COLO668 (cell line): ENCODE measurements at regions not wholly inside any gene's neighbourhood (a gene's known extent, or its start where the extent isn't known, plus 50 kb on each side); places are given as distances from the start of the nearest gene placed in this dataset.

Experiments
- DNase-seq: peaks from one replicate; lab custom pipeline; 2025; ENCODE audit not compliant: unreplicated experiment; lab: John Stamatoyannopoulos, UW

- no peak for DNase-seq
Measured at GRCh38 chr10:121662531-121662930, 64.3 kb upstream of the FGFR2 start.

GRCh38 chr10:121661451-121661851, 63.2 kb upstream of the FGFR2 start:
- DNase-seq, result no peak

DNA sequence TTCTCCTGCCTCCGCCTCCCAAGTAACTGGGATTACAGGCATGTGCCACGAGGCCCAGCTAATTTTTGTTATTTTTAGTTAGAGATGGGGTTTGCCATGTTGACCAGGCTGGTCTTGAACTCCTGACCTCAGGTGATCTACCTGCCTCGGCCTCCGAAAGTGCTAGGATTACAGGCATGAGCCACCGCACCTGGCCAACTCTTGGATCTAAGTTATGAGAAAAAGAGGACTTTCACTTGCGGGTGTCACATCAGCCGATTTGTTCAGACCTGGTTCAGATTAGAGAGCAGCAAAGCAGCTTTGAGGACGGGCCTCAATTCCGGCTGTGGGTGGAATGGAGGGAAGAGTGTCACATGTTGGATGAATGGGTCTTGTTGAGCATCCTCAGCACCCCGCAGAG, 61.0 kb upstream of the FGFR2 start:
- no peak for DNase-seq

GRCh38 chr10:121658611-121659010, 60.4 kb upstream of the FGFR2 start:
- DNase-seq, result no peak

DNA sequence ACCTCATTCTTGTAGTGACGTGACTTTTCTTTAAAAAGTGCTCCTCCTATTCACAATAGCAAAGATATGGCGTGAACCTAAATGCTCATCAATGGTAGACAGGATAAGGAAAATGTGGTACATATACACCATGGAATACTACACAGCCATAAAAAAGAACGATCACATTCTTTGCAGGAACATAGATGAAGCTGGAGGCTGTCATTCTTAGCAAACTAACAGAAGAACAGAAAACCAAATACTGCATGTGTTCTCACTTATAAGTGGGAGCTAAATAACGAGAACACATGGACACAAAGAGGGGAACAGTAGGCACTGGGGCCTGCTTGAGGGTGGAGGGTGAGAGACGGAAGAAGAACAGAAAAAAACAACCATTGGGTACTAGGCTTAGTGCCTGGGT, 59.9 kb upstream of the FGFR2 start:
- DNase-seq, result no peak

GRCh38 chr10:121655254-121656144, 57.3 kb upstream of the FGFR2 start:
- DNase-seq, result no peak

DNA sequence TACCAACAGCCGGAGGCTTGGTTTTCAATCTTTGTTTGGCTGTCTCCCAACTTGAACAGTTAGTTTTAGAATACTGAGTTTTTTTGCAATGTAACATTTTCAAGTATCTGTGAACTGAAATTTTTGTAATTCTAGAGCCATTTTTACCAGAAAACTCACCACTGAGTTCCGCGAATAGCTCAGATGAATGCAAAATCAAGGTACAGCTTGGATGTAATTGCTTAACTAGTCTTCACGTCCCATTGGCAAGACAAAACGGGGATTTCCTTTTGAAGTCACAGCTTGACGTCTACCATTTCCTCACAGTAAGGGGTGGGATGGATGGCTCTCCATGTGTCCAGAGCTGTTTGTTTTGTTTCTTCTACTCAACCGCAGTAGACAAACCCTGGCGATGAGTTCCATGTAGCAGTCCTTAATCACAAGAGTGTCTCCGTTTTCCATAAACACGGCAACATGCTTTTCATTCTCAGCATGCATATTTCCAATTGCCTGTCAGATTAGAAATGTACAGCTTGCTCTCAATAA, 55.8 kb upstream of the FGFR2 start:
- no peak for DNase-seq

GRCh38 chr10:121653608-121654007, 55.4 kb upstream of the FGFR2 start:
- DNase-seq, result no peak

- no peak for DNase-seq
Measured at GRCh38 chr10:121648493-121648892, 50.2 kb upstream of the FGFR2 start.

- no peak for DNase-seq
Measured at GRCh38 chr10:121648059-121648458, 49.8 kb upstream of the FGFR2 start.
